GM21786 (cell line): ENCODE measurements at regions not wholly inside any gene's neighbourhood (a gene's known extent, or its start where the extent isn't known, plus 50 kb on each side); places are given as distances from the start of the nearest gene placed in this dataset.
A peak's percentile ranks its signal among the peaks of the same experiment; 100 is the strongest.

Source experiments
- ATAC-seq: cut with Tn5 transposase; IDR thresholded peaks from one replicate; pipeline ENCODE4 v1.9.1; 2021; ENCODE audit not compliant: unreplicated experiment

DNA sequence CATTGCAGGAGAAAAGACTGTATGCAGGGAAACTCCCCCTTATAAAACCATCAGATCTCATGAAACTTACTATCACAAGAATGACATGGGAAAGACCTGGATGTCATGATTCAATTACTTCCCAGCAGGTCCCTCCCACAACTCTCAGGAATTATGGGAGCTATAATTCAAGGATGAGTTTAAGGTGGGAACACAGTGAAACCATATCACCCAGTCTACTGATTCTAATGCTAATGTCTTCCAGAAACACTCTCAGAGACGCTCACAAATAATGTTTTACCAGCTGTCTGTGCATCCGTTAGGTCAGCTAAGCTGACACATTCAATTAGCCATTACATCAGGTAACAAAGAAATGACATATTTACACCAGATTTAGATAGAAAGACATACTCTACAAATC, 637.9 kb downstream of the NLGN4Y start:
- ATAC-seq = no peak

GRCh38 chrY:15179890-15180289, 655.6 kb downstream of the NLGN4Y start:
- ATAC-seq = no peak

GRCh38 chrY:15229056-15229455, 704.7 kb downstream of the NLGN4Y start:
- no peak for ATAC-seq

DNA sequence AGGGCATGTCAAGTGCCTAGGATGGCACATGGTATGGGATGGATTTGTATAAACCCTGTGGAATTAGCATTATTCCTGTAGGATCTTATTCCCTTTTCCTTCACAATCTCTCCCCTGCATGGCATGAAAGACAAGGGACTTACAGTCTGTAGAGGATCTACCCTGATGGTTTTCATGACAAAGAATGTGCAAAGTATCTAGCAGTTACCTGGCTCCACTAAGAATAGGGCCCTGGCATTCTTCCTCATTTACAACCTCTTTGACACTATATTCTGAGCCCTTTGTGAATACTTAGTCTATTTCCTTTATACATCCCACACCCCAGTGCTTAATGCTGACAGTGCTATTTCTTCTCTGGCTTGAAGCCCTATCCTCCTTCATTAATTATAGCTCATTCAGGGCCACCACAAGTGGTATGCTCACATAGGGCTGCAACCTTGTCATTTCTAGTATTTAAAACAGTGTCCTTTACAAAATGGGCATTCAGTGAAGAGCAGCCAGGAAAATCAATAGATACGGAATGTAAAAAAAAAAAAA, 715.3 kb downstream of the NLGN4Y start:
- no peak for ATAC-seq

DNA sequence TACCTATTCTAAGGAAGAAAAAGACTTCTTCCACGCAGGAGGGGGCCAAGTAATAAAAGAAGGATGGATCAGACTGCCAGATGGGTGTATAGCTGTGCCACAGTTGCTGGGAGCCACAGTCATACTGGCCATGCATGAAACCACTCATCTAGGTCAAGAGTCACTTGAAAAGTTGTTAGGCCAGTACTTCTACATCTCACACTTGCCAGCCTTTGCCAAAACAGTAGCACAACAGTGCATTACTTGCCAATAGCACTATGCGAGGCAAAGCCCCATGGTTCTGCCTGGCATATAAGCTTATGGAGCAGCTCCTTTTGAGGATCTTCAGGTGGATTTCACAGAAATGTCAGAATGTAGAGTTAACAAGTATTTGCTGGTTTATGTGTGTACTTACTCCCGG, 735.0 kb downstream of the NLGN4Y start:
- no peak for ATAC-seq

- no peak for ATAC-seq
Measured at GRCh38 chrY:15286572-15286971, 762.2 kb downstream of the NLGN4Y start.

GRCh38 chrY:15289821-15290220, 765.5 kb downstream of the NLGN4Y start:
- ATAC-seq = no peak

DNA sequence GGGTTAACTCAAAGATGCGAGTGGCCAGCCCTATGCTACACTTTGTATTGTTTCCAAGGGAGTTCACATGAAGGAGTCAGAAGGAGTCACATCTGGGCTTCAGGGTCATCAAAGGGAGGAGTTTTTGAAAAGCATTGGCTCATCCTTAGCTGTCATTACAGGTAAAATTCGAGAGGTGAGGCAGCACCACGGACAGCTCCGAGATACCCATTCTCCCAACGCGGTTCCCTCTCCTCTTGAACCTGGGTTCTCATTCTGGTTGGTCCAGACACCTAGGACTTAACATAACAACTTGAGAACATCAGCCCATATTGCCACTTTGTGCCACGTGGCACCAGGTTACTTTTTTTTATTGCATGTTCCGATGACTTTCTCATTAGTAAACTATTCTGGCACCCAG, 768.6 kb downstream of the NLGN4Y start:
- no peak for ATAC-seq

GRCh38 chrY:15301879-15302278, 777.5 kb downstream of the NLGN4Y start:
- ATAC-seq = no peak

GRCh38 chrY:15312166-15312565, 787.8 kb downstream of the NLGN4Y start:
- no peak for ATAC-seq

- ATAC-seq = no peak
Measured at GRCh38 chrY:15324189-15324588, 799.9 kb downstream of the NLGN4Y start.

- ATAC-seq = no peak
Measured at GRCh38 chrY:15325201-15325600, 800.9 kb downstream of the NLGN4Y start.

DNA sequence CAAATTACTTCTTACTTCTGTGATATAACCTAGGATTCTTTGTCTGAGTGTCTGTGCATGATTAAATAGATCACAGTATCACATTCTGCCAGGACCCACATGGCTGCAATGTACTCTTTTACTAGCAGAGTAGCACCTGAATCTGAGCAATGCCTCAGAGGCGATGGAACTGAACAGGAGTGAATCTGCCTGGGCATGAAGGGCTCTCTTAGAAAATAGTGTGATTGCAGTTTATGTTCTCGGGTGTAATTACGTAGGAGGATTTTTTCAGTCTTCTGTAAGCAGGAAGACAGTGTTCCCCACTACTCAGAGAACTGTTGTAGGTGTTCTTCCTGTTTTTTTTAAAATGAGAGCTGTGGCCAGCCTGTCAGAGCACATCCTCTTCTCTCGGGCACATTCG, 802.3 kb downstream of the NLGN4Y start:
- ATAC-seq = no peak

- ATAC-seq = no peak
Measured at GRCh38 chrY:15328848-15329247, 804.5 kb downstream of the NLGN4Y start.

GRCh38 chrY:15343522-15343921, 819.2 kb downstream of the NLGN4Y start:
- ATAC-seq = no peak

GRCh38 chrY:15345471-15346155, 821.3 kb downstream of the NLGN4Y start:
- no peak for ATAC-seq

GRCh38 chrY:15349351-15349750, 825.0 kb downstream of the NLGN4Y start:
- ATAC-seq = no peak

DNA sequence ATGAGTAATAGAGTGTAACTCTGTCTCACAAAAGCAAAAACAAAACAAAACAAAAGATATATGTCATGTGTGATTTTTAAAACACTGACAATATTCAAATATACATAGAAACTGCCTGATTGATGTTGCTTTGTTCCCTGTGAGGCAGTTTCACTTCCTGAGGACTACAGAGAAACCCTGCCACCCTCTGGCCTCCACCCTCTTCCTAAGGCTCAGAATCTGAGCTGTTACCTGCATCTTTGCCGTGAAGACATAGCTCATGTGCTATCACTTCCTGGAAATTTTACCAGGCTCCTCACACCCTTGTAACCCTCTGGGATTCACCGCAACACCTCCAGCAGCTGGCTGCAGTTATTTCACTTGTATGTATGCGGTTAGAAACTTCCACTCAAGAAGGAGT, 831.0 kb downstream of the NLGN4Y start:
- peak; percentile 94 for ATAC-seq

- ATAC-seq = no peak
Measured at GRCh38 chrY:15360471-15360870, 836.1 kb downstream of the NLGN4Y start.

GRCh38 chrY:15364996-15365395, 840.7 kb downstream of the NLGN4Y start:
- ATAC-seq = no peak

DNA sequence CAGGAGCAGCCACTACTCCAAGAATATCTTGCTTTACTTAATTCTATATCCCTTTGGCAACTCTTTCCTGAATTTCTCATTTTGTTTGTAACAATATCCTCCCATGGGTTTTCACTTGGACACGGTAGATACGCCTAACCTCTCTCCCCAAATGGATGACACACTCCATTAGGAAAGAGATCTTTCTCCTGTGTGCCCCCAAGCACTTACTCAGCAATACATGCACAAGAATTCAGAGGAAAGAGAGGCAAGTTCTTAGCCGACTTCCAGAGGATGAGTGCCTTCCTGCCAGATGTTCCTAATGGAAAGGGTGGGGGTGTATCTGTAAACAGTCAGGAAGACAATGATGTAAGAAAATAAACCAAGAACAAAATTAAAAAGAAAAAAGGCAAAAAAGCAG, 844.5 kb downstream of the NLGN4Y start:
- no peak for ATAC-seq

- ATAC-seq = no peak
Measured at GRCh38 chrY:15385178-15385577, 860.8 kb downstream of the NLGN4Y start.
